ENCODE measurements at regions not wholly inside any gene's neighbourhood (a gene's known extent, or its start where the extent isn't known, plus 50 kb on each side); places are given as distances from the start of the nearest gene placed in this dataset.

- TF ChIP-seq HDGF (IDR thresholded peaks at IDR 0.05; ENCODE audit: borderline replicate concordance) (no peak), ZNF384 (IDR thresholded peaks at IDR 0.05) (no peak)
- no peak for DNase-seq (ENCODE audit: extremely low spot score)
- ChIA-PET POLR2A (no interaction called here), CTCF (interaction anchor here (0.6 to 1.6 kb wide), 8 partner anchors 23 to 301 kb away, joined by 3 to 6 read pairs (median 4); no protein-coding TSS in a partner anchor)
Observed at GRCh38 chr6:150719099-150719766, 119.5 kb downstream of the PLEKHG1 start.

GRCh38 chr6:150719831-150720230, 120.1 kb downstream of the PLEKHG1 start:
- TF ChIP-seq FOXK2 (IDR thresholded peaks at IDR 0.05) (no peak), ELF4 (IDR thresholded peaks at IDR 0.05) (no peak), SP1 (IDR thresholded peaks at IDR 0.05) (no peak), FOXM1 (IDR thresholded peaks at IDR 0.05; ENCODE audit: borderline replicate concordance) (no peak), ARNT (IDR thresholded peaks at IDR 0.05) (no peak), BHLHE40 (IDR thresholded peaks at IDR 0.05; ENCODE audit: borderline replicate concordance) (no peak), LEF1 (IDR thresholded peaks at IDR 0.05; ENCODE audit: borderline replicate concordance) (no peak), FOXA1 (IDR thresholded peaks at IDR 0.05) (no peak), PKNOX1 (IDR thresholded peaks at IDR 0.05) (no peak), NFRKB (IDR thresholded peaks at IDR 0.05) (no peak), L3MBTL2 (conservative IDR thresholded peaks at IDR 0.05) (no peak), ZNF384 (IDR thresholded peaks at IDR 0.05) (no peak), TARDBP (IDR thresholded peaks at IDR 0.05) (no peak)
- ChIA-PET CTCF (interaction anchor here (0.6 to 1.6 kb wide), 7 partner anchors 32 to 302 kb away, joined by 3 to 6 read pairs (median 4); no protein-coding TSS in a partner anchor), POLR2A (no interaction called here)
- no peak for DNase-seq (ENCODE audit: extremely low spot score)

GRCh38 chr6:150720774-150721233, 121.1 kb downstream of the PLEKHG1 start:
- DNase-seq (ENCODE audit: extremely low spot score): peak; percentile 47
- ChIA-PET CTCF (interaction anchor here (0.7 to 1.6 kb wide), 2 partner anchors 35 to 529 kb away, joined by 3 to 5 read pairs; no protein-coding TSS in a partner anchor), POLR2A (interaction anchor here (0.6 kb wide), 1 partner anchor 32 kb away, joined by 3 read pairs; no protein-coding TSS in a partner anchor)
- TF ChIP-seq SUZ12 (IDR thresholded peaks at IDR 0.05) (no peak), LEF1 (IDR thresholded peaks at IDR 0.05; ENCODE audit: borderline replicate concordance) (no peak), SP1 (IDR thresholded peaks at IDR 0.05) (no peak), TARDBP (IDR thresholded peaks at IDR 0.05) (no peak)

- POLR2A ChIA-PET: interaction anchor here (0.6 kb wide), 1 partner anchor 31 kb away, joined by 3 read pairs; no protein-coding TSS in a partner anchor
- CTCF ChIA-PET: interaction anchor here (0.7 kb wide), 1 partner anchor 530 kb away, joined by 3 read pairs; no protein-coding TSS in a partner anchor
- TF ChIP-seq FOXK2 (IDR thresholded peaks at IDR 0.05): no peak
- no peak for TF ChIP-seq SP1 (IDR thresholded peaks at IDR 0.05)
- no peak for TF ChIP-seq ZNF384 (IDR thresholded peaks at IDR 0.05)
- TF ChIP-seq ARNT (IDR thresholded peaks at IDR 0.05): no peak
- no peak for TF ChIP-seq ELF4 (IDR thresholded peaks at IDR 0.05)
- no peak for TF ChIP-seq HDGF (IDR thresholded peaks at IDR 0.05; ENCODE audit: borderline replicate concordance)
- TF ChIP-seq CTBP1 (IDR thresholded peaks at IDR 0.05; ENCODE audit: borderline replicate concordance): no peak
- TF ChIP-seq FOXA1 (IDR thresholded peaks at IDR 0.05): no peak
- no peak for TF ChIP-seq PKNOX1 (IDR thresholded peaks at IDR 0.05)
- no peak for TF ChIP-seq TARDBP (IDR thresholded peaks at IDR 0.05)
- no peak for DNase-seq (ENCODE audit: extremely low spot score)
Observed at GRCh38 chr6:150721418-150722266, 122.0 kb downstream of the PLEKHG1 start.

DNA sequence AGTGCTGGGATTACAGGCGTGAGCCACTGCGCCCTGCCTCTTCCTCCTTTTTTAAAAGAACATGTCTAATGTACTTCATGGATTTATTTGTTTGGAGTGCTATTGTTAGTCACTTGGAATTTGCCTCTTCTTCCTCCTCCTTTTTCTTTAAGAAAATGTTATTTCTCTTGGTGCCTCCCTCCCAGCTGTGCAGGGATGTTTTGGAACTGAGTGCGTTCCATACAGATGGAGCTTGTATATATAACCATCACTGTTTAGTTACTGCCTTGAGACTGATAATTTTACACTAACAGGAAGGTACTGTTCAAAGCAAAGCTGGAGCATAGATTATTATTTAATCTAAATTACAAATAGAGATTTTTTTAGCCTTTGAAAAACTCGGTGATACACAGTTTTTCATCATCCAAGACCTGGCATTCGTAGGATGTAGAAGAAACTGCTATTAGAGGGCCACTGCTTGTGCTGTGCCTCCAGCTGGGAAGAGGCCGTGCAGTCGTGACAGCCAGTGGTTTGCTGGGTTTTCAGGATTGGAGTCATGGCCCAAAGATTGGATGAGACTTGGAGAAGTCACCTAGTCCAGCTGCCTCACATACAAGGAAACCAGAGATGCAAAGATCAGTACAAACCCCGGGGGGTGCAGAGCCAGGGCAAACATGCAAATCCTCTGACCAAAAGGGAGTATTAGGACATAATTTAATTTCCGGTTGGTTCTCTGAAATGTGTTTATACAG, 123.1 kb downstream of the PLEKHG1 start:
- POLR2A ChIA-PET: no interaction called here

More for the DNA sequence above, 123.1 kb downstream of the PLEKHG1 start:
- TF ChIP-seq FOXK2 (IDR thresholded peaks at IDR 0.05): no peak
- TF ChIP-seq PKNOX1 (IDR thresholded peaks at IDR 0.05): no peak
- TF ChIP-seq ARNT (IDR thresholded peaks at IDR 0.05): no peak
- TF ChIP-seq FOXA1 (IDR thresholded peaks at IDR 0.05): no peak
- no peak for TF ChIP-seq SUZ12 (IDR thresholded peaks at IDR 0.05)
- no peak for TF ChIP-seq HDGF (IDR thresholded peaks at IDR 0.05; ENCODE audit: borderline replicate concordance)
- no peak for TF ChIP-seq FOXM1 (IDR thresholded peaks at IDR 0.05; ENCODE audit: borderline replicate concordance)
- no peak for TF ChIP-seq ZNF384 (IDR thresholded peaks at IDR 0.05)
- TF ChIP-seq BHLHE40 (IDR thresholded peaks at IDR 0.05; ENCODE audit: borderline replicate concordance): no peak
- no peak for TF ChIP-seq TARDBP (IDR thresholded peaks at IDR 0.05)
- no peak for TF ChIP-seq L3MBTL2 (conservative IDR thresholded peaks at IDR 0.05)
- TF ChIP-seq ELF4 (IDR thresholded peaks at IDR 0.05): no peak
- DNase-seq (ENCODE audit: extremely low spot score): no peak
- CTCF ChIA-PET: no interaction called here
